ENCODE measurements at regions not wholly inside any gene's neighbourhood (a gene's known extent, or its start where the extent isn't known, plus 50 kb on each side); places are given as distances from the start of the nearest gene placed in this dataset.
"Not testable (repeated sequence)": the region's sequence is repeated elsewhere in the genome, so short reads cannot be mapped to it uniquely, and the experiment has no call there.

GRCh38 chr6:10343320-10343719 lies 71.6 kb downstream of the TFAP2A start:
- Histone ChIP-seq H3K27ac (no peak overlapping the region), H3K27me3 (no peaks in the 10 kb centered on the region), H3K4me1 (peaks cover 4% of the 10 kb centered on the region; the same call in 1 of the 2 replicates), H3K4me3 (no peak overlapping the region), H3K9me3 (replicated peaks) (no peaks in the 10 kb centered on the region), H3K36me3 (no peaks in the 10 kb centered on the region)
- DNase-seq, result no peak

- peak; percentile 32 to 73 for DNase-seq
Measured at GRCh38 chr6:10341605-10342004, 73.3 kb downstream of the TFAP2A start.

GRCh38 chr6:10338151-10338550 lies 76.7 kb downstream of the TFAP2A start:
- no peaks in the 10 kb centered on the region for H3K36me3 ChIP-seq
- peaks cover 4% of the 10 kb centered on the region; the same call in 1 of the 2 replicates for H3K4me1 ChIP-seq
- H3K27me3 ChIP-seq, result no peaks in the 10 kb centered on the region
- no peak overlapping the region for H3K4me3 ChIP-seq
- H3K27ac ChIP-seq, result no peak overlapping the region
- no peaks in the 10 kb centered on the region for H3K9me3 ChIP-seq (replicated peaks)
- DNase-seq, result no peak

More at GRCh38 chr6:10341605-10342004, 73.3 kb downstream of the TFAP2A start:
- Histone ChIP-seq H3K36me3 (no peaks in the 10 kb centered on the region), H3K27me3 (no peaks in the 10 kb centered on the region), H3K4me3 (no peak overlapping the region), H3K27ac (peak overlapping the region; percentile 19; the same call in 1 of the 2 replicates), H3K9me3 (replicated peaks) (no peaks in the 10 kb centered on the region), H3K4me1 (peaks cover 4% of the 10 kb centered on the region; the same call in 1 of the 2 replicates)

GRCh38 chr6:10337376-10337775 lies 77.5 kb downstream of the TFAP2A start:
- not testable (repeated sequence) for H3K27me3 ChIP-seq; H3K4me3 ChIP-seq; DNase-seq; H3K9me3 ChIP-seq (replicated peaks); H3K27ac ChIP-seq; H3K36me3 ChIP-seq; H3K4me1 ChIP-seq

- Histone ChIP-seq H3K36me3 (no peaks in the 10 kb centered on the region), H3K27me3 (no peaks in the 10 kb centered on the region), H3K4me3 (no peak overlapping the region), H3K4me1 (no peaks in the 10 kb centered on the region), H3K27ac (no peak overlapping the region), H3K9me3 (replicated peaks) (no peaks in the 10 kb centered on the region)
- no peak for DNase-seq
Measured at GRCh38 chr6:10332111-10332510, 82.8 kb downstream of the TFAP2A start.

GRCh38 chr6:10331334-10331968 lies 83.4 kb downstream of the TFAP2A start:
- Histone ChIP-seq H3K27ac (no peak overlapping the region), H3K36me3 (no peaks in the 10 kb centered on the region), H3K27me3 (no peaks in the 10 kb centered on the region), H3K4me1 (no peaks in the 10 kb centered on the region), H3K4me3 (no peak overlapping the region), H3K9me3 (replicated peaks) (no peaks in the 10 kb centered on the region)
- no peak for DNase-seq

- H3K4me3 ChIP-seq, result no peak overlapping the region
- no peaks in the 10 kb centered on the region for H3K9me3 ChIP-seq (replicated peaks)
- DNase-seq, result no peak
- no peaks in the 10 kb centered on the region for H3K27me3 ChIP-seq
- H3K4me1 ChIP-seq, result no peaks in the 10 kb centered on the region
- no peaks in the 10 kb centered on the region for H3K36me3 ChIP-seq
- H3K27ac ChIP-seq, result no peak overlapping the region
Measured at GRCh38 chr6:10330515-10330914, 84.4 kb downstream of the TFAP2A start.

- peak in 1 of 2 experiments; percentile 15 for DNase-seq
- no peaks in the 10 kb centered on the region for H3K36me3 ChIP-seq
- peak overlapping the region; percentile 11; the same call in 1 of the 2 replicates for H3K27ac ChIP-seq
- no peaks in the 10 kb centered on the region for H3K9me3 ChIP-seq (replicated peaks)
- H3K4me1 ChIP-seq, result no peaks in the 10 kb centered on the region
- H3K4me3 ChIP-seq, result peak overlapping the region; percentile 33
- H3K27me3 ChIP-seq, result no peaks in the 10 kb centered on the region
Measured at GRCh38 chr6:10323018-10323417, 91.9 kb downstream of the TFAP2A start.

- Histone ChIP-seq H3K4me3 (no peak overlapping the region), H3K36me3 (no peaks in the 10 kb centered on the region), H3K27ac (no peak overlapping the region), H3K9me3 (replicated peaks) (no peaks in the 10 kb centered on the region), H3K4me1 (peaks cover 5% of the 10 kb centered on the region), H3K27me3 (no peaks in the 10 kb centered on the region)
- DNase-seq, result no peak
Measured at GRCh38 chr6:10320291-10320690, 94.6 kb downstream of the TFAP2A start.

- Histone ChIP-seq H3K9me3 (replicated peaks) (no peaks in the 10 kb centered on the region), H3K4me1 (peaks cover 5% of the 10 kb centered on the region), H3K27me3 (no peaks in the 10 kb centered on the region), H3K4me3 (peak overlapping the region; percentile 48), H3K27ac (peak overlapping the region; percentile 31; the same call in 1 of the 2 replicates), H3K36me3 (no peaks in the 10 kb centered on the region)
- peak; percentile 66 to 75 for DNase-seq
Measured at GRCh38 chr6:10316373-10316721, 98.5 kb downstream of the TFAP2A start.

- H3K4me1 ChIP-seq, result peaks cover 5% of the 10 kb centered on the region
- peak overlapping the region; percentile 48 for H3K4me3 ChIP-seq
- DNase-seq, result no peak
- peak overlapping the region; percentile 31; the same call in 1 of the 2 replicates for H3K27ac ChIP-seq
- H3K36me3 ChIP-seq, result no peaks in the 10 kb centered on the region
- no peaks in the 10 kb centered on the region for H3K27me3 ChIP-seq
- H3K9me3 ChIP-seq (replicated peaks), result no peaks in the 10 kb centered on the region
Measured at GRCh38 chr6:10315658-10316372, 99.1 kb downstream of the TFAP2A start.

GRCh38 chr6:10315034-10315433 lies 99.8 kb downstream of the TFAP2A start:
- no peaks in the 10 kb centered on the region for H3K9me3 ChIP-seq (replicated peaks)
- no peaks in the 10 kb centered on the region for H3K27me3 ChIP-seq
- DNase-seq, result no peak
- H3K4me1 ChIP-seq, result peaks cover 5% of the 10 kb centered on the region
- H3K36me3 ChIP-seq, result no peaks in the 10 kb centered on the region
- no peak overlapping the region for H3K4me3 ChIP-seq
- H3K27ac ChIP-seq, result no peak overlapping the region

GRCh38 chr6:10314163-10314955 lies 100.5 kb downstream of the TFAP2A start:
- Histone ChIP-seq H3K4me1 (peaks cover 5% of the 10 kb centered on the region), H3K9me3 (replicated peaks) (no peaks in the 10 kb centered on the region), H3K4me3 (no peak overlapping the region), H3K27ac (no peak overlapping the region), H3K36me3 (no peaks in the 10 kb centered on the region), H3K27me3 (no peaks in the 10 kb centered on the region)
- DNase-seq, result no peak

GRCh38 chr6:10313799-10314162 lies 101.1 kb downstream of the TFAP2A start:
- no peaks in the 10 kb centered on the region for H3K27me3 ChIP-seq
- no peak overlapping the region for H3K27ac ChIP-seq
- H3K4me1 ChIP-seq, result peaks cover 5% of the 10 kb centered on the region
- no peak for DNase-seq
- H3K9me3 ChIP-seq (replicated peaks), result no peaks in the 10 kb centered on the region
- no peak overlapping the region for H3K4me3 ChIP-seq
- H3K36me3 ChIP-seq, result no peaks in the 10 kb centered on the region

- H3K36me3 ChIP-seq, result no peaks in the 10 kb centered on the region
- no peaks in the 10 kb centered on the region for H3K27me3 ChIP-seq
- H3K27ac ChIP-seq, result no peak overlapping the region
- H3K9me3 ChIP-seq (replicated peaks), result no peaks in the 10 kb centered on the region
- peak in 1 of 2 experiments; percentile 9 for DNase-seq
- no peak overlapping the region for H3K4me3 ChIP-seq
- H3K4me1 ChIP-seq, result peaks cover 5% of the 10 kb centered on the region
Measured at GRCh38 chr6:10312445-10312844, 102.4 kb downstream of the TFAP2A start.
